HG03064 (cell line): ENCODE measurements at regions not wholly inside any gene's neighbourhood (a gene's known extent, or its start where the extent isn't known, plus 50 kb on each side); places are given as distances from the start of the nearest gene placed in this dataset.
"Not testable (repeated sequence)": the region's sequence is repeated elsewhere in the genome, so short reads cannot be mapped to it uniquely, and the experiment has no call there.

Experiments used
- ATAC-seq: cut with Tn5 transposase; IDR thresholded peaks from one replicate; pipeline ENCODE4 v1.9.1; 2021; ENCODE audit warnings: low read depth; ENCODE audit not compliant: unreplicated experiment

- no peak for ATAC-seq
Observed at GRCh38 chr10:121130382-121130781, 279.2 kb downstream of the WDR11 start.

GRCh38 chr10:121131014-121131413 is 279.9 kb downstream of the WDR11 start:
- ATAC-seq, result no peak

DNA sequence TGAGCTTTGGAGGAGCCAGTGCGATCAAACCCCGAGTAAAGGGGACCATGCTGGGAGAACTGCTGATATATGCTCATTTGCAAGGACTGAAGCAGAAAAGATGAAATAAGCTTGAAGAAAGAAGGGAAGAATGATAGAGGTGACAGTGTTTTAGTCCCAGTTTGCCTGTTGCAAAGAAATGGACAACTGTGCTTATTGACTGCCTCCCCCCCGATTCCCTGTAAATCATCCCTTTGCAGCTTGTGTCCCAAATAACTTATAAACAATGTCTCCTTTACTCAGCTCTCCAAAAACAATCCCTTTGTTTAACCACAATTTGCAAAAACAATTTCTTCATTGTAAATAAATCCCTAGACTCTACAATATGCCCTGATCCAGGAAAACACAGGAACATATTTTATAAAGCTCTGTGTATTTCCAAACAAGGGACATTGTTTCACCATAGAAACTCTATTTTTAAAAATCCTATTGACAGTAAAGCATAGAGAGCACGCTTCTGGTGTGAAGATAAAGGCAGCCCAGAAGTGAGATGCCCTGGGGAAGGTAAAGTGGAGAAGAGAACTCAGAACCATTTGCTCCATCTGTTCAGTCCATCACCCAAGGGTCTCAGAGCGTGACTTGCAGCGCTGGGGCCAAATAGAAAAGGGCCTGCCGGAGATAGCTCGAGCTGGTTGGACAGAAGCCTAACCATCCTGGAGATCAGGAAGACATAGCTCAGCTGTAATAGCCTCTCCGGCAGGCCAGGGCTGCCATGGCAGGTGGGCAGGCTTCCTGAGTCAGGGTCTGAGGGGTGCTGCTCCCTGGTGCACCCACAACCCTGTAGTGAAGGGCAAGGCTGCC is 280.5 kb downstream of the WDR11 start:
- no peak for ATAC-seq

- no peak for ATAC-seq
Observed at GRCh38 chr10:121132273-121132672, 281.1 kb downstream of the WDR11 start.

GRCh38 chr10:121133901-121134300 is 282.7 kb downstream of the WDR11 start:
- ATAC-seq, result no peak

- ATAC-seq, result no peak
Observed at GRCh38 chr10:121134711-121135110, 283.5 kb downstream of the WDR11 start.

GRCh38 chr10:121135512-121135911 is 284.4 kb downstream of the WDR11 start:
- ATAC-seq, result no peak

GRCh38 chr10:121137533-121137932 is 286.4 kb downstream of the WDR11 start:
- ATAC-seq, result no peak

GRCh38 chr10:121138112-121138860 is 287.1 kb downstream of the WDR11 start:
- no peak for ATAC-seq

DNA sequence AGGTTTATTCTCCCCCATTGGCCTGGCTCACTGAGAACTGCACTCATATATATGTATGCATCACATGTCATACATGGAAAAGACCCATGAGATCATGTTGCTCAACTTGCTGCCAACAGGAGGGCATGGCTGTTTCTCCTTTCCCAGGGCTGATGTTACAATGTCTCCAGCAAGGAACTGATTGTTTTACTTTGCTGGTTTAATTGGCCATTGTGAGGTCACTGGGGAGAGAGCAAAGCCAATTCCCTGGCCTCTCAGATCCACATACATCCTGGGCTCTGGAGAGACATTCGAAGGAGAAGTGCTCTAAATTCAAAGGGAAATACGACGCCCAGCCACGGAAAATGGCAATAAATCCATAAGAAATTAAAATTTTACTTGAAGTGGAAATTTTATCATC is 287.8 kb downstream of the WDR11 start:
- no peak for ATAC-seq

GRCh38 chr10:121145802-121146395 is 294.7 kb downstream of the WDR11 start:
- ATAC-seq, result not testable (repeated sequence)

DNA sequence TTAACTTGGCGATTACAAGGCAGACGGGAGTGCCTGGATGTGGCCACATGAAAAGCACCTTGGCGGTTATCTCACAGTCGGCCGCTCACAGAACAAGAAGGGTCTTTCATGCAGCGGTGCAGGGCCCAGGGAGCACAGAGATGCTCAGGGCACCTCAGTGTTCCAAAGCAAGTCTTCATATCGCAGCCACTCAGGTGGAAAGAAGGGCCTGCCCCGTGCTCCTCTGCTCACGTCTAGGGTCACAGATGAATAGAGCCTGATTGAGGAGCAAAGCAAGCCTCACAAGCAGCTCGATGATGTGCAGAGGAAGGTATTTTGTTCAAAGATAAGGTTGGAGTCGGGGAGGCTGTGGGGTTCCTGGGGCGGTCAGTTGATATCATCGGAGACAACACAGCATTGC is 297.8 kb downstream of the WDR11 start:
- no peak for ATAC-seq

- ATAC-seq, result no peak
Observed at GRCh38 chr10:121152033-121152432, 300.9 kb downstream of the WDR11 start.

DNA sequence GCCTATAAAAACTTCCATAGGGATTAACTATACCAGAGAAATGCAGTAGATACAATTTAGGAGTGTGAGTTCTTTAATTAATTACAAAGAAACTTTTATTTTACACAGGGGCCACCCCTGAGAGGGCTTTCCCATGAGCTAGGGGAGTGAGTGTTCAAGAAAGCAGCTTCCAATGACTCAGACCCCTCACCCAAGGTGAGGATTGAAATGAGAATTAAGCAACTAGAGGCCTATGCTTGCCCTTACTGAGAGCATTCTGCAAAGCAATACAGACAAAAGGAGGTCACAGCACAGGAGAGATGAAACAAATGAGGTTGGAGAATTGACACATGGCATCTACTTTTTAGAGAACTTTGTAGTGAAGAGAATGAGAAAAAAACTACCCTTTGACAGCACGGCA is 301.8 kb downstream of the WDR11 start:
- ATAC-seq, result no peak

DNA sequence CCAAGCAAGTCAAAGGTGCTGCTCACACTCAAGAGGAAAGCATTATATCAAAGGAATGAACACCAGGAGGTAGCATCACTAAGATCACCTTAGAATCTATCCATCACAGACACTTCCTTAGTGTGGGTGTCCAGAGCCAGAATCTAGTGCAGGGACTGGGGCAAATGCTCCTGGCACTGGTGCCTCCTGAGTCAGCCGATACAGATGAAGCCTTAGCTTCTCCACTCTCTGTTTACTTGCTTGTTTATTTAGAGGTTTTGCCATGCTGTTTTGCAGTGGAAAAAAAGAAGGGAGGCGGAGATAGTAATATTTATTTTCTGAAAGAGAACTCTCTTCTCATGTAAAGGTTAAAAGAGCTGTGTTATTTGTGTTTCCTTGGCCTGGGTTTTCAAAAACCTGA is 303.1 kb downstream of the WDR11 start:
- no peak for ATAC-seq

GRCh38 chr10:121154846-121155245 is 303.7 kb downstream of the WDR11 start:
- no peak for ATAC-seq

- ATAC-seq, result no peak
Observed at GRCh38 chr10:121155742-121156474, 304.7 kb downstream of the WDR11 start.

DNA sequence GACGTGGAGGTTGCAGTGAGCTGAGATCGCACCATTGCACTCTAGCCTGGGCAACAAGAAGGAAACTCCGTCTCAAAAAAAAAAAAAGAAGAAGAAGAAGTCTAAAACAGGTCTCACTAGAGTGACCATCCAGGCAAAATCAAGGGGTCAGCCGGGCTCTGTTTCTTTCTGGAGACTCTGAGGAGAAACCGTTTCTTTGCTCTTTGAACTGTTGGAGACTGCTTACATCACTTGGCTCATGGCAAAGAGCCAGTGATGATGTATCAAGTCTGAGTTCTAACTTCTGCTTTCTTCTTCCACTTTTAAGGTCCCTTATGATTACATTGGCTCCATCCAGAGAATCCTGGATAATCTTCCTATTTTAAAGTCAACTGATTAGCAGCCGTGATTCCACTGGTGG is 306.8 kb downstream of the WDR11 start:
- ATAC-seq, result no peak

GRCh38 chr10:121158988-121159579 is 307.9 kb downstream of the WDR11 start:
- ATAC-seq, result no peak

- no peak for ATAC-seq
Observed at GRCh38 chr10:121159670-121160069, 308.5 kb downstream of the WDR11 start.
